ENCODE measurements at regions not wholly inside any gene's neighbourhood (a gene's known extent, or its start where the extent isn't known, plus 50 kb on each side); places are given as distances from the start of the nearest gene placed in this dataset.
A peak's percentile ranks its signal among the peaks of the same experiment; 100 is the strongest.

- no peaks in the 10 kb centered on the region for H3K36me3 ChIP-seq (replicated peaks)
- DNase-seq (ENCODE audit: low spot score in 2 of 2), result no peak
- H3K27me3 ChIP-seq (ENCODE audit: low read depth), result no peaks in the 10 kb centered on the region
- no peaks in the 10 kb centered on the region for H3K4me1 ChIP-seq
- H3K9me3 ChIP-seq, result no peaks in the 10 kb centered on the region
- in situ Hi-C loops (cut with MboI; ENCODE audit: low sequenced_read_pairs), result no loop called here
- H3K4me3 ChIP-seq, result no peak overlapping the region
Observed at GRCh38 chr2:238963161-238963970, 115.5 kb downstream of the TWIST2 start.

GRCh38 chr2:238963971-238964328, 116.1 kb downstream of the TWIST2 start:
- Histone ChIP-seq H3K9me3 (no peaks in the 10 kb centered on the region), H3K36me3 (replicated peaks) (no peaks in the 10 kb centered on the region), H3K4me3 (no peak overlapping the region), H3K4me1 (no peaks in the 10 kb centered on the region), H3K27me3 (ENCODE audit: low read depth) (no peaks in the 10 kb centered on the region)
- in situ Hi-C loops (cut with MboI; ENCODE audit: low sequenced_read_pairs), result no loop called here
- no peak for DNase-seq (ENCODE audit: low spot score in 2 of 2)

- no peaks in the 10 kb centered on the region for H3K36me3 ChIP-seq (replicated peaks)
- no peak overlapping the region for H3K4me3 ChIP-seq
- H3K4me1 ChIP-seq, result no peaks in the 10 kb centered on the region
- no peaks in the 10 kb centered on the region for H3K9me3 ChIP-seq
- no peaks in the 10 kb centered on the region for H3K27me3 ChIP-seq (ENCODE audit: low read depth)
- DNase-seq (ENCODE audit: low spot score in 2 of 2), result no peak
- in situ Hi-C loops (cut with MboI; ENCODE audit: low sequenced_read_pairs), result no loop called here
Observed at GRCh38 chr2:238964544-238965067, 116.7 kb downstream of the TWIST2 start.

- Histone ChIP-seq H3K4me1 (no peaks in the 10 kb centered on the region), H3K4me3 (no peak overlapping the region), H3K27me3 (ENCODE audit: low read depth) (no peaks in the 10 kb centered on the region), H3K9me3 (no peaks in the 10 kb centered on the region), H3K36me3 (replicated peaks) (no peaks in the 10 kb centered on the region)
- in situ Hi-C loops (cut with MboI; ENCODE audit: low sequenced_read_pairs), result no loop called here
- no peak for DNase-seq (ENCODE audit: low spot score in 2 of 2)
Observed at GRCh38 chr2:238965371-238966071, 117.6 kb downstream of the TWIST2 start.

- DNase-seq (ENCODE audit: low spot score in 2 of 2), result no peak
- no peaks in the 10 kb centered on the region for H3K27me3 ChIP-seq (ENCODE audit: low read depth)
- in situ Hi-C loops (cut with MboI; ENCODE audit: low sequenced_read_pairs), result no loop called here
- no peak overlapping the region for H3K4me3 ChIP-seq
- no peaks in the 10 kb centered on the region for H3K9me3 ChIP-seq
- no peaks in the 10 kb centered on the region for H3K36me3 ChIP-seq (replicated peaks)
- no peaks in the 10 kb centered on the region for H3K4me1 ChIP-seq
Observed at GRCh38 chr2:238966072-238966937, 118.4 kb downstream of the TWIST2 start.

GRCh38 chr2:238967031-238967977, 119.4 kb downstream of the TWIST2 start:
- no peaks in the 10 kb centered on the region for H3K9me3 ChIP-seq
- in situ Hi-C loops (cut with MboI; ENCODE audit: low sequenced_read_pairs), result no loop called here
- H3K36me3 ChIP-seq (replicated peaks), result no peaks in the 10 kb centered on the region
- DNase-seq (ENCODE audit: low spot score in 2 of 2), result no peak
- no peaks in the 10 kb centered on the region for H3K27me3 ChIP-seq (ENCODE audit: low read depth)
- H3K4me1 ChIP-seq, result no peaks in the 10 kb centered on the region
- no peak overlapping the region for H3K4me3 ChIP-seq

- H3K4me1 ChIP-seq, result no peaks in the 10 kb centered on the region
- no peaks in the 10 kb centered on the region for H3K27me3 ChIP-seq (ENCODE audit: low read depth)
- no peaks in the 10 kb centered on the region for H3K36me3 ChIP-seq (replicated peaks)
- no peaks in the 10 kb centered on the region for H3K9me3 ChIP-seq
- no peak overlapping the region for H3K4me3 ChIP-seq
- in situ Hi-C loops (cut with MboI; ENCODE audit: low sequenced_read_pairs), result no loop called here
- DNase-seq (ENCODE audit: low spot score in 2 of 2), result no peak
Observed at GRCh38 chr2:238967978-238968360, 120.1 kb downstream of the TWIST2 start.

GRCh38 chr2:238968616-238969384, 120.9 kb downstream of the TWIST2 start:
- in situ Hi-C loops (cut with MboI; ENCODE audit: low sequenced_read_pairs), result no loop called here
- no peaks in the 10 kb centered on the region for H3K36me3 ChIP-seq (replicated peaks)

GRCh38 chr2:238969857-238970256, 122.0 kb downstream of the TWIST2 start:
- H3K4me1 ChIP-seq, result no peaks in the 10 kb centered on the region
- H3K27me3 ChIP-seq (ENCODE audit: low read depth), result no peaks in the 10 kb centered on the region
- H3K4me3 ChIP-seq, result no peak overlapping the region
- H3K36me3 ChIP-seq (replicated peaks), result no peaks in the 10 kb centered on the region
- DNase-seq (ENCODE audit: low spot score in 2 of 2), result no peak
- no peaks in the 10 kb centered on the region for H3K9me3 ChIP-seq
- in situ Hi-C loops (cut with MboI; ENCODE audit: low sequenced_read_pairs), result no loop called here

More at GRCh38 chr2:238968616-238969384, 120.9 kb downstream of the TWIST2 start:
- H3K4me3 ChIP-seq, result no peak overlapping the region
- H3K4me1 ChIP-seq, result no peaks in the 10 kb centered on the region
- DNase-seq (ENCODE audit: low spot score in 2 of 2), result no peak
- H3K27me3 ChIP-seq (ENCODE audit: low read depth), result no peaks in the 10 kb centered on the region
- no peaks in the 10 kb centered on the region for H3K9me3 ChIP-seq

GRCh38 chr2:238970553-238971081, 122.7 kb downstream of the TWIST2 start:
- H3K27me3 ChIP-seq (ENCODE audit: low read depth), result no peaks in the 10 kb centered on the region
- peak; percentile 35 to 69 for DNase-seq (ENCODE audit: low spot score in 2 of 2)
- H3K36me3 ChIP-seq (replicated peaks), result no peaks in the 10 kb centered on the region
- no peak overlapping the region for H3K4me3 ChIP-seq
- H3K9me3 ChIP-seq, result no peaks in the 10 kb centered on the region
- H3K4me1 ChIP-seq, result no peaks in the 10 kb centered on the region
- in situ Hi-C loops (cut with MboI; ENCODE audit: low sequenced_read_pairs), result no loop called here

GRCh38 chr2:238971318-238972145, 123.6 kb downstream of the TWIST2 start:
- Histone ChIP-seq H3K27me3 (ENCODE audit: low read depth) (no peaks in the 10 kb centered on the region), H3K9me3 (no peaks in the 10 kb centered on the region), H3K36me3 (replicated peaks) (no peaks in the 10 kb centered on the region), H3K4me1 (no peaks in the 10 kb centered on the region), H3K4me3 (no peak overlapping the region)
- DNase-seq (ENCODE audit: low spot score in 2 of 2), result no peak
- in situ Hi-C loops (cut with MboI; ENCODE audit: low sequenced_read_pairs), result no loop called here

DNA sequence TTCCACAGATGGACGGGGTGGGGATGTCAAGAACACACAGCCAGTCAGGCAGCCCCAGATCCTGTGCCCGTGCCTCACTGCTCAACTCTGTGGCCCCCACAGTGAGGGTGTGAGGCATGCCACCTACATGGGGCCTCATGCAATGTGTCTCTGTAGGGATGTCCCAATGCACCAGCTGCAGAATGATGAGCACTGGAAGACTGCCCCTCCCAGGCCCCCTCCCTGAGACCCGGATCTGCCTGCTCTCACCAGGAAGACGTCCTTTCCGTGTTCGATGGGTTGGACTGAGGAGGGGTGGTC, 124.2 kb downstream of the TWIST2 start:
- Histone ChIP-seq H3K4me1 (no peaks in the 10 kb centered on the region), H3K4me3 (no peak overlapping the region), H3K27me3 (ENCODE audit: low read depth) (no peaks in the 10 kb centered on the region), H3K9me3 (no peaks in the 10 kb centered on the region), H3K36me3 (replicated peaks) (no peaks in the 10 kb centered on the region)
- in situ Hi-C loops (cut with MboI; ENCODE audit: low sequenced_read_pairs), result no loop called here
- no peak for DNase-seq (ENCODE audit: low spot score in 2 of 2)
